B cell (primary cell): ENCODE measurements at regions not wholly inside any gene's neighbourhood (a gene's known extent, or its start where the extent isn't known, plus 50 kb on each side); places are given as distances from the start of the nearest gene placed in this dataset.

Source experiments
- EZH2 ChIP-seq: IDR thresholded peaks from 2 replicates; pipeline ENCODE4 v1.6.1; 2012; ENCODE audit warnings: borderline replicate concordance, low read depth, mild to moderate bottlenecking, moderate library complexity, low read length; ENCODE audit not compliant: insufficient read depth, poor library complexity, severe bottlenecking
- TF ChIP-seq, protein P1 (sequence below): fragments of 200-600 bp; IDR thresholded peaks from one replicate; pipeline ENCODE4 v1.8.0; 2022; ENCODE audit warnings: antibody characterized with exemption, mild to moderate bottlenecking

DNA sequence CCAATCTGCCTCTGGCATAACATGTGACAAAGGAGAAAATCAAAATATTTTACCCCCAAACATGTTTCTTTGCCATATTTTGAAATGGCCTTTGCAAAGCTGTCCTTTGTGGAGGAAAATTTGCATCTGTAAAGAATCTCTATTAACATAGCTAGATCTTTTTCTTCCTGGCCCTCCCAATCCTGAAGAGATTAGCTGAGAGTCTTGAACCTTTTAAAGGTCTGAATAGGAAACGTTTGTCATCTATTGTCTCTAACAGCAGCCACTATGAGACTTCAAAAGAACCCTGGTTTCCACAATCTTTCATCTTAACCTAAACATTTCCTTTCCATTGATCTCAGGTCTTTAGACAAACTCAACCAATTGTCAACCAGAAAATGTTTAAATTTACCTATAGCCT lies 520.9 kb upstream of the TGFBR2 start:
- TF ChIP-seq, protein P1, sequence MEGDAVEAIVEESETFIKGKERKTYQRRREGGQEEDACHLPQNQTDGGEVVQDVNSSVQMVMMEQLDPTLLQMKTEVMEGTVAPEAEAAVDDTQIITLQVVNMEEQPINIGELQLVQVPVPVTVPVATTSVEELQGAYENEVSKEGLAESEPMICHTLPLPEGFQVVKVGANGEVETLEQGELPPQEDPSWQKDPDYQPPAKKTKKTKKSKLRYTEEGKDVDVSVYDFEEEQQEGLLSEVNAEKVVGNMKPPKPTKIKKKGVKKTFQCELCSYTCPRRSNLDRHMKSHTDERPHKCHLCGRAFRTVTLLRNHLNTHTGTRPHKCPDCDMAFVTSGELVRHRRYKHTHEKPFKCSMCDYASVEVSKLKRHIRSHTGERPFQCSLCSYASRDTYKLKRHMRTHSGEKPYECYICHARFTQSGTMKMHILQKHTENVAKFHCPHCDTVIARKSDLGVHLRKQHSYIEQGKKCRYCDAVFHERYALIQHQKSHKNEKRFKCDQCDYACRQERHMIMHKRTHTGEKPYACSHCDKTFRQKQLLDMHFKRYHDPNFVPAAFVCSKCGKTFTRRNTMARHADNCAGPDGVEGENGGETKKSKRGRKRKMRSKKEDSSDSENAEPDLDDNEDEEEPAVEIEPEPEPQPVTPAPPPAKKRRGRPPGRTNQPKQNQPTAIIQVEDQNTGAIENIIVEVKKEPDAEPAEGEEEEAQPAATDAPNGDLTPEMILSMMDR: no peak
- TF ChIP-seq EZH2: no peak
